Lower lobe of right lung (tissue), 2 donors: ENCODE measurements at regions not wholly inside any gene's neighbourhood (a gene's known extent, or its start where the extent isn't known, plus 50 kb on each side); places are given as distances from the start of the nearest gene placed in this dataset.

ENCODE experiments used
- ATAC-seq, 2 donors: fragments of 200-7000 bp; cut with Tn5 transposase; one replicate each; pipeline ENCODE4 v1.9.1; 2020 to 2022; ENCODE audit warnings: mild to moderate bottlenecking in 2 of 2, moderate library complexity in 2 of 2
- DNase-seq: peaks from one replicate; pipeline ENCODE4 v3.0.0-alpha.2; 2020
- H3K27ac ChIP-seq: fragments of 200-600 bp; one replicate; pipeline ENCODE4 v1.8.0; 2022
- H3K27me3 ChIP-seq: fragments of 200-600 bp; one replicate; pipeline ENCODE4 v1.8.0; 2022; ENCODE audit warnings: low read depth
- H3K36me3 ChIP-seq: fragments of 200-600 bp; one replicate; pipeline ENCODE4 v1.8.0; 2022; ENCODE audit warnings: mild to moderate bottlenecking
- H3K4me1 ChIP-seq: fragments of 200-600 bp; one replicate; pipeline ENCODE4 v1.8.0; 2022
- H3K4me3 ChIP-seq: fragments of 200-600 bp; one replicate; pipeline ENCODE4 v1.8.0; 2022; ENCODE audit warnings: mild to moderate bottlenecking
- H3K9me3 ChIP-seq: fragments of 200-600 bp; one replicate; pipeline ENCODE4 v1.8.0; 2022
- intact Hi-C: fragments of 100-400 bp; cut with DNase I; formaldehyde crosslinking; loops from one replicate; pipeline ENCODE4 v1.11.0; 2022
- TF ChIP-seq, protein P1 (sequence below): fragments of 200-600 bp; IDR thresholded peaks from one replicate; pipeline ENCODE4 v1.8.0; 2022; ENCODE audit warnings: antibody characterized with exemption, mild to moderate bottlenecking
- donor health status: DM: no; HTN: yes; CAD: no; lungs with severe emphysema.

DNA sequence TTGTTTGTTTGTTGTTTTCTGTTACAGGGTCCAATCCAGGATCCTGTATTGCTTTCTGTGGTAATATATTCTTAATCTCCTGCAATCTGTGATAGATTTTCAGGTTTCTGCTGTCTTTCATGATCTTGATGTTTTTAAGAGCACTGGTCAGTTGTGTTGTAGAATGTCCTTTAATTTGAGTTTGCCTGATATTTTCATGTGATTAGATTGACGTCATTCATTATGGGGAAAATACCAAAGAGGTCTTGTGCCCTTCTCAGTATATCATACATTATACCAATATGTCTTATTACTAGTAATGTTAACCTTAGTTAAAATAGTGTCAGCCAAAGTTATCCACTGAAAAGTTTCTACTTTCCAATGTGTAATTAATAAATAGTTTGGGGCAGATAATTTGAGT is 929.3 kb downstream of the PCDH19 start:
- ATAC-seq (no peak), DNase-seq (no peak)
- Histone ChIP-seq H3K27ac (no peak overlapping the region), H3K36me3 (no peaks in the 10 kb centered on the region), H3K9me3 (no peaks in the 10 kb centered on the region), H3K4me1 (no peaks in the 10 kb centered on the region), H3K27me3 (no peaks in the 10 kb centered on the region), H3K4me3 (no peak overlapping the region)
- TF ChIP-seq, protein P1, sequence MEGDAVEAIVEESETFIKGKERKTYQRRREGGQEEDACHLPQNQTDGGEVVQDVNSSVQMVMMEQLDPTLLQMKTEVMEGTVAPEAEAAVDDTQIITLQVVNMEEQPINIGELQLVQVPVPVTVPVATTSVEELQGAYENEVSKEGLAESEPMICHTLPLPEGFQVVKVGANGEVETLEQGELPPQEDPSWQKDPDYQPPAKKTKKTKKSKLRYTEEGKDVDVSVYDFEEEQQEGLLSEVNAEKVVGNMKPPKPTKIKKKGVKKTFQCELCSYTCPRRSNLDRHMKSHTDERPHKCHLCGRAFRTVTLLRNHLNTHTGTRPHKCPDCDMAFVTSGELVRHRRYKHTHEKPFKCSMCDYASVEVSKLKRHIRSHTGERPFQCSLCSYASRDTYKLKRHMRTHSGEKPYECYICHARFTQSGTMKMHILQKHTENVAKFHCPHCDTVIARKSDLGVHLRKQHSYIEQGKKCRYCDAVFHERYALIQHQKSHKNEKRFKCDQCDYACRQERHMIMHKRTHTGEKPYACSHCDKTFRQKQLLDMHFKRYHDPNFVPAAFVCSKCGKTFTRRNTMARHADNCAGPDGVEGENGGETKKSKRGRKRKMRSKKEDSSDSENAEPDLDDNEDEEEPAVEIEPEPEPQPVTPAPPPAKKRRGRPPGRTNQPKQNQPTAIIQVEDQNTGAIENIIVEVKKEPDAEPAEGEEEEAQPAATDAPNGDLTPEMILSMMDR = no peak
- intact Hi-C loops = no loop called here

DNA sequence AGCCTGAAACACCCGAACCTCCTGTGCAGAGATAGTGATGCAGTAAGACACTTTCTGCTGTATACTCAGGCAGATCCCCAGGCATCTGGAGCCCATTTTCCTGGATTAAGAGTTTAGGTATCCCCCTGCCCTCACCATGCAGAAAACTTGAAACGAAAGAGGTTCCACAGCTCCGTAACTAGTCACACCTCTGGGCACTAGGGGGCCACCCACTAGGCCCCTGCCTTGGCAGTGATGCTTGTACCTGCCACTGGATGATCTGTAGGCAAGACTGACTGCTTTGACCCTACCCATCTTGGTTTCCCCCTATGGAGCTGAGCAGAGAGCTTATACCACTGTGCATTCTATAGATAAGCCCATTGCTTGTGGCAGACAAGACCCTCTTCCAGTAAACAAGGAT is 940.6 kb downstream of the PCDH19 start:
- H3K9me3 ChIP-seq = no peaks in the 10 kb centered on the region
- H3K27me3 ChIP-seq = no peaks in the 10 kb centered on the region
- ATAC-seq (no peak), DNase-seq (no peak)
- no peaks in the 10 kb centered on the region for H3K4me1 ChIP-seq
- no peak overlapping the region for H3K27ac ChIP-seq
- intact Hi-C loops = no loop called here
- H3K4me3 ChIP-seq = no peak overlapping the region
- TF ChIP-seq, protein P1 = no peak
- H3K36me3 ChIP-seq = no peaks in the 10 kb centered on the region

DNA sequence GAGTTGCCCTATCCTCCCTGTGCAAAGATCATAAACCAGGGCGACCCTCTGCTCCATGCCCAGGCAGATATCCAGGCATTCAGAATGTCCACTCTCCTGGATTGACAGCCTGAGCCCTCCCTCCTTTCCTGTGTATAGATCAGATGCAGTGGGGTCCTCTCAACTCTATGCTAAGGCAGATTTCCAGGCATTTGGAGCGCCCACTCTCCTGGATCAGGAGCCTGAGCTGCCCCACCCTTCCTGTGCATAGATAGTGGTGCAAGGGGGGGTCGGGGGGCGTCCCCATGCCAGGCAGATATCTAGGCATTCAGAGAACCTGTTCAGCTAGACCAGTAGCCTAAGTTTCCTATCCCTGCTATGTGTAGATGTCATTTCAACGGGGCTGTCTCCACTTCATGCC is 941.1 kb downstream of the PCDH19 start:
- intact Hi-C loops = no loop called here
- H3K9me3 ChIP-seq = no peaks in the 10 kb centered on the region
- no peaks in the 10 kb centered on the region for H3K27me3 ChIP-seq
- no peak for DNase-seq
- TF ChIP-seq, protein P1 = no peak
- no peaks in the 10 kb centered on the region for H3K36me3 ChIP-seq
- no peaks in the 10 kb centered on the region for H3K4me1 ChIP-seq
- no peak overlapping the region for H3K27ac ChIP-seq
- H3K4me3 ChIP-seq = no peak overlapping the region
- ATAC-seq = no peak

DNA sequence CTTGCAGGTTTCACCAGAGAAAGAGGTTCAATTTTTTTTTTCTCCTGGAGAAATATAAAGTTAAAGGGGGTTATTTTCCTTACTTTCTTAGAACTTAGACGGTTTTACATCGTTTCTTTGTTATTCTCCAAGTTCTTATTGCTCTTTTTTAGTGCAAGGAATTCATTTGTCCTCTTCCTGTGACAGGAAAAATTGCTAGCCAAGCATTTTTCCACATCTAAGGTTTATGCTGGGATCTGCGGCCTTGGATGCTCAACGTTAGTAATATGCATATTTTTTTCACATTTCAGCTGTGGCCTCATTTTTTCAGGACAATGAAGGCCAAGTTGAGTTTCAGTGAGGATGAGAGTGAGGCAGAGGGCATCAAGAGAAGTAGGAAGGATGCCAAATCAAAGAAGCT is 948.9 kb downstream of the PCDH19 start:
- Histone ChIP-seq H3K27ac (no peak overlapping the region), H3K4me3 (no peak overlapping the region), H3K27me3 (no peaks in the 10 kb centered on the region), H3K9me3 (no peaks in the 10 kb centered on the region), H3K36me3 (no peaks in the 10 kb centered on the region), H3K4me1 (no peaks in the 10 kb centered on the region)
- ATAC-seq (no peak), DNase-seq (no peak)
- intact Hi-C loops = no loop called here
- TF ChIP-seq, protein P1 = no peak

DNA sequence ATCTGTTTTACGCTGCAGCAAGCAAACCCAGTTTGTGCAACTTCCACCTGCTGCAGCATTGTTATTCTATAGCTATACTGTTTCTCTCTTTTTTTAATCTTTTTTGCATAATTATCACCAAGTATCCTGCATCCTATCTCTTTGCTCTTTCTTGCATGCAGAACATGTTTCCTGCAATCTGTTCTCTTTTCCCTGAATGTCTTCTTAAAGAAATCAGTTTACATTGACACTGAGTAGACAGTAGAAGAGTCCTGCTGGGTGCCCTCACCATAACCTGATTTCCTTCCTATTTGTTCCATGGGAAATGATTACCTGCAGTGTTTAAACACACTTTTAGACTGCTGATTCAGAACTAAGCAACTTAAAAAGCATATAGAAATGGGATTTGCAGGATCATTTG is 964.7 kb downstream of the PCDH19 start:
- H3K4me1 ChIP-seq = no peaks in the 10 kb centered on the region
- DNase-seq = no peak

More for the DNA sequence above, 964.7 kb downstream of the PCDH19 start:
- H3K36me3 ChIP-seq = no peaks in the 10 kb centered on the region
- TF ChIP-seq, protein P1 = no peak
- H3K9me3 ChIP-seq = no peaks in the 10 kb centered on the region
- intact Hi-C loops = no loop called here
- no peak overlapping the region for H3K4me3 ChIP-seq
- H3K27ac ChIP-seq = no peak overlapping the region
- ATAC-seq = no peak
- no peaks in the 10 kb centered on the region for H3K27me3 ChIP-seq
